Uterus (tissue), 2 donors: ENCODE measurements at regions not wholly inside any gene's neighbourhood (a gene's known extent, or its start where the extent isn't known, plus 50 kb on each side); places are given as distances from the start of the nearest gene placed in this dataset.
"Not testable (repeated sequence)": the region's sequence is repeated elsewhere in the genome, so short reads cannot be mapped to it uniquely, and the experiment has no call there.

Source experiments
- POLR2A ChIP-seq, 2 donors: fragments of 450-650 bp; IDR thresholded peaks; one replicate each; pipeline ENCODE4 v1.6.1; 2016; ENCODE audit warnings: antibody characterized with exemption in 2 of 2, mild to moderate bottlenecking in 1 of 2, moderate library complexity in 1 of 2
- TF ChIP-seq, protein P1 (sequence below), 4 experiments: fragments of 200-600 bp in 2 of 4; fragments of 450-650 bp in 2 of 4; sonication (generic) in 2 of 4; IDR thresholded peaks; one replicate each; pipeline ENCODE4 v1.5.1; 2016 to 2019; ENCODE audit warnings: antibody characterized with exemption in 4 of 4, mild to moderate bottlenecking in 2 of 4, moderate library complexity in 1 of 4

DNA sequence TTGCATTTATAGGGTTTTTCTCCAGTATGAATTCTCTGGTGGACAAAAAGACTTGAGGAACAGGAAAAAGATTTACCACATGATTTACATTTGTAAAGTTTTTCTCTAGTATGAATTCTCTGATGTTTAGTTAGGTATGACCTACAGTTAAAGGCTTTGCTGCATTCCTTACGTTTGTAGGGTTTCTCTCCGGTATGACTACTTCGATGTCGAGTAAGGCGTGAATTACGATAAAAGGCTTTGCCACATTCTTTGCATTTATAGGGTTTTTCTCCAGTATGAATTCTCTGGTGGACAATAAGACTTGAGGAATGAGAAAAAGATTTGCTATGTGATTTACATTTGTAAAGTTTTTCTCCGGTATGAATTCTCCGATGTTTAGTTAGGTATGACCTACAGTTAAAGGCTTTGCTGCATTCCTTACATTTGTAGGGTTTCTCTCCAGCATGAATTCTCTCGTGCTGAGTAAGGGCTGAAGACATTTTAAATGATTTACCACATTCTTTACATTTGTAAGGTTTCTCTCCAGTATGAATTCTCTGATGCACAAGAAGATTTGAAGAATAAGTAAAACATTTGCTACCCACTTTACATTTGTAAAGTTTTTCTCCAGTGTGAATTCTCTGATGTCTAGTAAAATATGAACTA, 74.2 kb downstream of the AHSP start:
- TF ChIP-seq, protein P1, sequence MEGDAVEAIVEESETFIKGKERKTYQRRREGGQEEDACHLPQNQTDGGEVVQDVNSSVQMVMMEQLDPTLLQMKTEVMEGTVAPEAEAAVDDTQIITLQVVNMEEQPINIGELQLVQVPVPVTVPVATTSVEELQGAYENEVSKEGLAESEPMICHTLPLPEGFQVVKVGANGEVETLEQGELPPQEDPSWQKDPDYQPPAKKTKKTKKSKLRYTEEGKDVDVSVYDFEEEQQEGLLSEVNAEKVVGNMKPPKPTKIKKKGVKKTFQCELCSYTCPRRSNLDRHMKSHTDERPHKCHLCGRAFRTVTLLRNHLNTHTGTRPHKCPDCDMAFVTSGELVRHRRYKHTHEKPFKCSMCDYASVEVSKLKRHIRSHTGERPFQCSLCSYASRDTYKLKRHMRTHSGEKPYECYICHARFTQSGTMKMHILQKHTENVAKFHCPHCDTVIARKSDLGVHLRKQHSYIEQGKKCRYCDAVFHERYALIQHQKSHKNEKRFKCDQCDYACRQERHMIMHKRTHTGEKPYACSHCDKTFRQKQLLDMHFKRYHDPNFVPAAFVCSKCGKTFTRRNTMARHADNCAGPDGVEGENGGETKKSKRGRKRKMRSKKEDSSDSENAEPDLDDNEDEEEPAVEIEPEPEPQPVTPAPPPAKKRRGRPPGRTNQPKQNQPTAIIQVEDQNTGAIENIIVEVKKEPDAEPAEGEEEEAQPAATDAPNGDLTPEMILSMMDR (IDR thresholded peaks at IDR 0.05) = not testable (repeated sequence)
- TF ChIP-seq POLR2A (IDR thresholded peaks at IDR 0.05) = not testable (repeated sequence)
